CD4-positive, alpha-beta T cell (primary cell): ENCODE measurements at regions not wholly inside any gene's neighbourhood (a gene's known extent, or its start where the extent isn't known, plus 50 kb on each side); places are given as distances from the start of the nearest gene placed in this dataset.

Experiments
- ATAC-seq: fragments of 200-7000 bp; cut with Tn5 transposase; one replicate; pipeline ENCODE4 v1.10.0; 2022; ENCODE audit warnings: mild to moderate bottlenecking; ENCODE audit not compliant: poor library complexity
- CTCF ChIA-PET: fragments of 350-600 bp; sonication (Branson Sonifier 250); formaldehyde crosslinking; loops from one replicate; lab custom pipeline; 2021; ENCODE audit warnings: antibody characterized with exemption, inconsistent platforms; lab: Charles Lee
- POLR2A ChIA-PET: fragments of 350-600 bp; sonication (Branson Sonifier 250); formaldehyde crosslinking; loops from one replicate; lab custom pipeline; 2021; ENCODE audit warnings: antibody characterized with exemption, inconsistent platforms; lab: Charles Lee
- DNase-seq, 14 experiments: peaks; one replicate each; pipeline ENCODE4 v3.0.0-alpha.2; 2013 to 2020; ENCODE audit warnings: mixed read lengths in 2 of 14
- H3K27ac ChIP-seq, 2 donors: one replicate each; pipeline versions ENCODE4 v1.5.1 to v1.7.0; 2013; ENCODE audit warnings: low read length in 2 of 2, low read depth in 1 of 2, mild to moderate bottlenecking in 1 of 2
- H3K27me3 ChIP-seq, 2 experiments: 1 replicate in 1 of 2; 2 replicates in 1 of 2; pipeline versions ENCODE4 v1.6.1 to v1.7.0; 2013; ENCODE audit warnings: low read length in 2 of 2, control low read depth in 1 of 2, mild to moderate bottlenecking in 1 of 2, moderate library complexity in 1 of 2; ENCODE audit not compliant: insufficient read depth in 2 of 2, control insufficient read depth in 1 of 2
- H3K36me3 ChIP-seq: one replicate; pipeline ENCODE4 v1.6.1; 2013; ENCODE audit warnings: low read length, control low read depth; ENCODE audit not compliant: insufficient read depth
- H3K4me1 ChIP-seq: one replicate; pipeline ENCODE4 v1.6.1; 2013; ENCODE audit warnings: low read length, control low read depth; ENCODE audit not compliant: insufficient read depth
- H3K4me3 ChIP-seq: one replicate; pipeline ENCODE4 v1.5.1; 2013; ENCODE audit warnings: mild to moderate bottlenecking, low read length, moderate library complexity
- H3K9me3 ChIP-seq, 2 experiments: 1 replicate in 1 of 2; 2 replicates in 1 of 2; pipeline versions ENCODE4 v1.6.1 to v1.7.0; 2013; ENCODE audit warnings: low read length in 2 of 2, mild to moderate bottlenecking in 2 of 2, control low read depth in 1 of 2, moderate library complexity in 1 of 2; ENCODE audit not compliant: control insufficient read depth in 1 of 2, insufficient read depth in 1 of 2
- H3K27ac Mint-ChIP-seq: one replicate; pipeline ENCODE4 v1.8.0; 2020; ENCODE audit warnings: mixed read lengths
- H3K27me3 Mint-ChIP-seq: one replicate; pipeline ENCODE4 v1.8.0; 2021; ENCODE audit warnings: mixed read lengths
- H3K36me3 Mint-ChIP-seq: one replicate; pipeline ENCODE4 v1.8.0; 2021; ENCODE audit warnings: low read depth, mixed read lengths
- H3K4me1 Mint-ChIP-seq: one replicate; pipeline ENCODE4 v1.8.0; 2021; ENCODE audit warnings: low read depth, mixed read lengths
- H3K4me3 Mint-ChIP-seq: one replicate; pipeline ENCODE4 v1.8.0; 2020; ENCODE audit warnings: mild to moderate bottlenecking, mixed read lengths
- H3K9me3 Mint-ChIP-seq: one replicate; pipeline ENCODE4 v1.8.0; 2020; ENCODE audit warnings: mixed read lengths
- intact Hi-C, 2 experiments: fragments of 100-400 bp; cut with DNase I in 1 of 2; cut with micrococcal nuclease in 1 of 2; formaldehyde crosslinking; loops; one replicate each; pipeline versions ENCODE4 v1.15.1 to v1.9.0; 2023 to 2025; cut with DNase I, micrococcal nuclease
- TF ChIP-seq, protein P1 (sequence below): fragments of 200-600 bp; IDR thresholded peaks from one replicate; pipeline ENCODE4 v1.8.0; 2022; ENCODE audit warnings: antibody characterized with exemption, mild to moderate bottlenecking

DNA sequence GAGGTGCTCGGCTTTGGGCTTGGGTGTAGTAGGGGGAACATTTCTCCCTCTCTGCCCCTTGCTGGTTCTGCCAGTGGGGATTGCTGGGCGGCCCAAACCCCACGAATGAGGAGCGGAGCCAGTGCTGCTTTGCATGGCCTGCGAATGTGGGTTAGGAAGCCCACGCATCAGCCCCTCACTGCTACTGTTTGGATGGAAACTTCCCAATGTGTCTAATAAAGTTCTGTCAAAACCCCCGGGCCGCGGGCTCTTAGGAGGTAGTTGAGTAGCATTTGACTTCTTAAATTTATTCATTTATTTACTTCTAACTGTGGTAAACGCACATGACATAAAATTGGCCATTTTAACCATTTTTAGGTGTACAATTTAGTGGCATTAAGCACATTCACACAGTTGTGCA is 161.3 kb upstream of the FHL2 start:
- Mint-ChIP-seq H3K27ac (no peak overlapping the region), H3K36me3 (no peaks in the 10 kb centered on the region), H3K4me1 (no peaks in the 10 kb centered on the region), H3K27me3 (peaks cover 20% of the 10 kb centered on the region), H3K4me3 (no peak overlapping the region), H3K9me3 (no peaks in the 10 kb centered on the region)
- ATAC-seq (no peak), DNase-seq (no peak)
- H3K36me3 ChIP-seq = no peaks in the 10 kb centered on the region
- TF ChIP-seq, protein P1, sequence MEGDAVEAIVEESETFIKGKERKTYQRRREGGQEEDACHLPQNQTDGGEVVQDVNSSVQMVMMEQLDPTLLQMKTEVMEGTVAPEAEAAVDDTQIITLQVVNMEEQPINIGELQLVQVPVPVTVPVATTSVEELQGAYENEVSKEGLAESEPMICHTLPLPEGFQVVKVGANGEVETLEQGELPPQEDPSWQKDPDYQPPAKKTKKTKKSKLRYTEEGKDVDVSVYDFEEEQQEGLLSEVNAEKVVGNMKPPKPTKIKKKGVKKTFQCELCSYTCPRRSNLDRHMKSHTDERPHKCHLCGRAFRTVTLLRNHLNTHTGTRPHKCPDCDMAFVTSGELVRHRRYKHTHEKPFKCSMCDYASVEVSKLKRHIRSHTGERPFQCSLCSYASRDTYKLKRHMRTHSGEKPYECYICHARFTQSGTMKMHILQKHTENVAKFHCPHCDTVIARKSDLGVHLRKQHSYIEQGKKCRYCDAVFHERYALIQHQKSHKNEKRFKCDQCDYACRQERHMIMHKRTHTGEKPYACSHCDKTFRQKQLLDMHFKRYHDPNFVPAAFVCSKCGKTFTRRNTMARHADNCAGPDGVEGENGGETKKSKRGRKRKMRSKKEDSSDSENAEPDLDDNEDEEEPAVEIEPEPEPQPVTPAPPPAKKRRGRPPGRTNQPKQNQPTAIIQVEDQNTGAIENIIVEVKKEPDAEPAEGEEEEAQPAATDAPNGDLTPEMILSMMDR = no peak
- intact Hi-C loops = no loop called here
- H3K27ac ChIP-seq = no peak overlapping the region
- peaks cover 5 to 12% of the 10 kb centered on the region in 2 experiments for H3K27me3 ChIP-seq
- H3K9me3 ChIP-seq = peaks cover 0 to 6% of the 10 kb centered on the region in 2 experiments
- no peak overlapping the region for H3K4me3 ChIP-seq
- no peaks in the 10 kb centered on the region for H3K4me1 ChIP-seq
- ChIA-PET CTCF (no interaction called here), POLR2A (no interaction called here)

GRCh38 chr2:105557021-105557920 is 158.4 kb upstream of the FHL2 start:
- H3K9me3 Mint-ChIP-seq = no peaks in the 10 kb centered on the region
- H3K4me3 ChIP-seq = no peak overlapping the region
- intact Hi-C loops = no loop called here
- peaks cover 0 to 6% of the 10 kb centered on the region in 2 experiments for H3K9me3 ChIP-seq
- H3K27ac Mint-ChIP-seq = no peak overlapping the region
- ATAC-seq (no peak), DNase-seq (no peak)
- no peak overlapping the region for H3K27ac ChIP-seq
- H3K4me1 ChIP-seq = no peaks in the 10 kb centered on the region
- H3K27me3 Mint-ChIP-seq = peaks cover 20% of the 10 kb centered on the region
- H3K27me3 ChIP-seq = peaks cover 5 to 12% of the 10 kb centered on the region in 2 experiments
- ChIA-PET CTCF (no interaction called here), POLR2A (no interaction called here)
- no peaks in the 10 kb centered on the region for H3K4me1 Mint-ChIP-seq
- H3K36me3 Mint-ChIP-seq = no peaks in the 10 kb centered on the region
- TF ChIP-seq, protein P1 = no peak
- no peak overlapping the region for H3K4me3 Mint-ChIP-seq
- H3K36me3 ChIP-seq = no peaks in the 10 kb centered on the region

GRCh38 chr2:105556366-105556765 is 157.5 kb upstream of the FHL2 start:
- Mint-ChIP-seq H3K27me3 (peaks cover 20% of the 10 kb centered on the region), H3K4me1 (no peaks in the 10 kb centered on the region), H3K4me3 (no peak overlapping the region), H3K36me3 (no peaks in the 10 kb centered on the region), H3K9me3 (no peaks in the 10 kb centered on the region), H3K27ac (no peak overlapping the region)
- H3K4me3 ChIP-seq = no peak overlapping the region
- H3K9me3 ChIP-seq = no peaks in the 10 kb centered on the region
- ATAC-seq = no peak
- peaks cover 5 to 12% of the 10 kb centered on the region in 2 experiments for H3K27me3 ChIP-seq
- CTCF ChIA-PET = no interaction called here
- intact Hi-C loops = no loop called here
- POLR2A ChIA-PET = no interaction called here
- no peaks in the 10 kb centered on the region for H3K4me1 ChIP-seq
- TF ChIP-seq, protein P1 = no peak
- H3K36me3 ChIP-seq = no peaks in the 10 kb centered on the region
- DNase-seq = no peak
- H3K27ac ChIP-seq = no peak overlapping the region
